ENCODE measurements at regions not wholly inside any gene's neighbourhood (a gene's known extent, or its start where the extent isn't known, plus 50 kb on each side); places are given as distances from the start of the nearest gene placed in this dataset.

GRCh38 chr2:236658974-236659757, 89.5 kb downstream of the ACKR3 start:
- CTCF ChIA-PET: interaction anchor here (0.6 to 1.3 kb wide), 3 partner anchors 213 to 438 kb away, joined by 3 read pairs; no protein-coding TSS in a partner anchor
- Histone ChIP-seq H3K4me3 (ENCODE audit: low read depth, low read length) (no peak overlapping the region), H3K27me3 (ENCODE audit: control insufficient read depth, insufficient read depth, low read length) (no peaks in the 10 kb centered on the region; the same call in 1 of the 2 replicates), H3K36me3 (ENCODE audit: control insufficient read depth, insufficient read depth, low read length) (no peaks in the 10 kb centered on the region)
- DNase-seq (ENCODE audit: low read depth): no peak
- POLR2A ChIA-PET: interaction anchor here (0.6 kb wide), 1 partner anchor 16 kb away, joined by 3 read pairs; no protein-coding TSS in a partner anchor
- TF ChIP-seq, protein P1, sequence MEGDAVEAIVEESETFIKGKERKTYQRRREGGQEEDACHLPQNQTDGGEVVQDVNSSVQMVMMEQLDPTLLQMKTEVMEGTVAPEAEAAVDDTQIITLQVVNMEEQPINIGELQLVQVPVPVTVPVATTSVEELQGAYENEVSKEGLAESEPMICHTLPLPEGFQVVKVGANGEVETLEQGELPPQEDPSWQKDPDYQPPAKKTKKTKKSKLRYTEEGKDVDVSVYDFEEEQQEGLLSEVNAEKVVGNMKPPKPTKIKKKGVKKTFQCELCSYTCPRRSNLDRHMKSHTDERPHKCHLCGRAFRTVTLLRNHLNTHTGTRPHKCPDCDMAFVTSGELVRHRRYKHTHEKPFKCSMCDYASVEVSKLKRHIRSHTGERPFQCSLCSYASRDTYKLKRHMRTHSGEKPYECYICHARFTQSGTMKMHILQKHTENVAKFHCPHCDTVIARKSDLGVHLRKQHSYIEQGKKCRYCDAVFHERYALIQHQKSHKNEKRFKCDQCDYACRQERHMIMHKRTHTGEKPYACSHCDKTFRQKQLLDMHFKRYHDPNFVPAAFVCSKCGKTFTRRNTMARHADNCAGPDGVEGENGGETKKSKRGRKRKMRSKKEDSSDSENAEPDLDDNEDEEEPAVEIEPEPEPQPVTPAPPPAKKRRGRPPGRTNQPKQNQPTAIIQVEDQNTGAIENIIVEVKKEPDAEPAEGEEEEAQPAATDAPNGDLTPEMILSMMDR (IDR thresholded peaks at IDR 0.05; ENCODE audit: insufficient read depth, low read depth, low read length): no peak

GRCh38 chr2:236659758-236660150, 90.1 kb downstream of the ACKR3 start:
- no peak for DNase-seq (ENCODE audit: low read depth)
- POLR2A ChIA-PET: interaction anchor here (0.6 kb wide), 1 partner anchor 17 kb away, joined by 3 read pairs; no protein-coding TSS in a partner anchor
- CTCF ChIA-PET: interaction anchor here (0.6 to 1.3 kb wide), 3 partner anchors 213 to 437 kb away, joined by 3 read pairs; no protein-coding TSS in a partner anchor
- Histone ChIP-seq H3K36me3 (ENCODE audit: control insufficient read depth, insufficient read depth, low read length) (no peaks in the 10 kb centered on the region), H3K27me3 (ENCODE audit: control insufficient read depth, insufficient read depth, low read length) (no peaks in the 10 kb centered on the region; the same call in 1 of the 2 replicates), H3K4me3 (ENCODE audit: low read depth, low read length) (no peak overlapping the region)
- TF ChIP-seq, protein P1 (IDR thresholded peaks at IDR 0.05; ENCODE audit: insufficient read depth, low read depth, low read length): no peak

DNA sequence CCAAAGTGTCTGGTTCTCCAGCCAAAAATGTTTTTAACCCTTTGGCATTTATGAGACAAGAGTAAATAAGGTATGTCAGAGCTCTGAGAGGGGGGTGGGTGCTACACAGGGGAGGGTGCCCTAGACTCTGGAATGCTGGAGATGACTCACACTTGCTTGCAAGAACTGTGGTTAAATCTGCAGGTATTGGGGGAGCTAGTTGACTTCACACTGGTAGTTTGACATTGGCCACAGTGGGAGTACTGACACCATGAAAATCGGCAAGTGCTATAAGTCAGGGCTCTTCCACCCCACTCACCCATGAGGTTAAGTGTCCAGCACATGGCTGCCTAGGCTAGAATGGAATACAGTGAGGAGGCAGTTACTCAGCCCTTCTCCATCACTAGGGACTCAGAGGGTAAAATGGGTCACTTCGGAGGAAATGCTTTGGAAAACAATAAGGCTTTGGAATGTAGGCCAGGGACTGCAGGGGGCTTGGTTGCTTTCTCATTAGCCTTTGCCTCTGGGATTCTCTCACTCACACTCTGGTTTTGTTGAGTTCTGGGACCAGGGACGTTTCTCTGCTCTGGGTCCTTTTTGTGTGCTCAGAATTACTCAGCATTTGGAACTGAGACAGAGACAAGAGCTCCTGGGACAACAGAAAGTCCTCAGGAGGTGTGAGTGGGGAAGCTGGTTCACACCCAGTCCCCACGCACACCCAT, 91.6 kb downstream of the ACKR3 start:
- no peak overlapping the region for H3K4me3 ChIP-seq (ENCODE audit: low read depth, low read length)
- H3K27me3 ChIP-seq (ENCODE audit: control insufficient read depth, insufficient read depth, low read length): no peaks in the 10 kb centered on the region; the same call in 1 of the 2 replicates
- TF ChIP-seq, protein P1 (IDR thresholded peaks at IDR 0.05; ENCODE audit: insufficient read depth, low read depth, low read length): no peak
- H3K36me3 ChIP-seq (ENCODE audit: control insufficient read depth, insufficient read depth, low read length): no peaks in the 10 kb centered on the region
- DNase-seq (ENCODE audit: low read depth): no peak
- CTCF ChIA-PET: interaction anchor here (1.0 kb wide), 1 partner anchor 19 kb away, joined by 3 read pairs; no protein-coding TSS in a partner anchor
- POLR2A ChIA-PET: no interaction called here

DNA sequence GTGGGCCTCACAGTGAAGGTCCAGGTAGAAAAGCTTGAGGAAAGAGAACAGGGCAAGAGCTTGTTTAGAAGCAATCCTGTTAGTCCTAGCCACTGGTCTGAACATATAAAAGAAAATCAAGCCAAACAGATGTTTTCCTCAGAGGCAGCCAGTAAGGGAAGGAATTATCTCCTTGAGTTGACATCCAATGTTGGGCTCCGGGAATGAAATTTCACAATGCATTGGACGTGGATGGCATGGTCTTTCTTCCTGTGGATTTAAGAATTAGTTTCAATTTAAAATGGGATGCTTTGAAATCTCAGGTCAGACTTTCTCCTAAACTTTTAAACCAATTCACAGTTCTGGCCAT, 92.1 kb downstream of the ACKR3 start:
- TF ChIP-seq, protein P1 (IDR thresholded peaks at IDR 0.05; ENCODE audit: insufficient read depth, low read depth, low read length): no peak
- H3K4me3 ChIP-seq (ENCODE audit: low read depth, low read length): no peak overlapping the region
- POLR2A ChIA-PET: interaction anchor here (0.8 to 1.0 kb wide), 2 partner anchors 92 to 108 kb away, joined by 3 to 7 read pairs; partner anchors contain the start of gene ACKR3
- no peaks in the 10 kb centered on the region for H3K36me3 ChIP-seq (ENCODE audit: control insufficient read depth, insufficient read depth, low read length)
- no peaks in the 10 kb centered on the region; the same call in 1 of the 2 replicates for H3K27me3 ChIP-seq (ENCODE audit: control insufficient read depth, insufficient read depth, low read length)
- no peak for DNase-seq (ENCODE audit: low read depth)
- CTCF ChIA-PET: interaction anchor here (1.0 kb wide), 1 partner anchor 20 kb away, joined by 3 read pairs; no protein-coding TSS in a partner anchor
